Colon (tissue), 2 donors: ENCODE measurements at regions not wholly inside any gene's neighbourhood (a gene's known extent, or its start where the extent isn't known, plus 50 kb on each side); places are given as distances from the start of the nearest gene placed in this dataset.

ENCODE experiments used
- FAIRE-seq: peaks from 2 replicates; lab custom pipeline; 2012; peaks lifted over from hg19 to GRCh38; lab: Jason Lieb, UNC
- donor health status: control.
- donor health status: control.

DNA sequence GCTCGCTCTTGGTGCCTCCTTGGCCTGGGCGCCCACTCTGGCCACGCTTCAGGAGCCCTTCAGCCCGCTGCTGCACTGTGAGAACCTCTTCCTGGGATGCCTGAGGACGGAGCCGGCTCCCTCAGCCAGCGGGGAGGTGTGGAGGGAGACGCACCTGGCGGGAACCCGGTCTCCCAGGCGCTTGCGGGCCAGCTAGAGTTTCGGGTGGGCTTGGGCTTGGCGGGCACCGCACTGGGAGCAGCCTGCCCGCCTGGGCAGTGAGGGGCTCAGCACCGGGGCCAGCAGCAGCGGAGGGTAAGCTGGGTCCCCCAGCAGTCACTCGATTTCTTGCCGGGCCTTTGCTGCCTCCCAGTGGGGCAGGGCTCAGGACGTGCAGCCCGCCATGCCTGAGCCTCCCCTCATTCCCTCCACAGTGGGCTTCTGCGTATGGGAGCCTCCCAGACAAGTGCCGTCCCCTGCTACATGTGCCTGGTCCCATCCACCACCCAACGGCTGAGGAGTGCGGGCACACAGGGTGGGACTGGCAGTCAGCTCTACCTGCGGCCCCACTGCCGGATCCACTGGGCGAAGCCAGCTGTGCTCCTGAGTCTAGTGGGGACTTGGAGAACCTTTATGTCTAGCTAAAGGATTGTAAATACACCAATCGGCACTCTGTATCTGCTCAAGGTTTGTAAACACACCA lies 708.7 kb downstream of the VGLL3 start:
- no peak for FAIRE-seq

DNA sequence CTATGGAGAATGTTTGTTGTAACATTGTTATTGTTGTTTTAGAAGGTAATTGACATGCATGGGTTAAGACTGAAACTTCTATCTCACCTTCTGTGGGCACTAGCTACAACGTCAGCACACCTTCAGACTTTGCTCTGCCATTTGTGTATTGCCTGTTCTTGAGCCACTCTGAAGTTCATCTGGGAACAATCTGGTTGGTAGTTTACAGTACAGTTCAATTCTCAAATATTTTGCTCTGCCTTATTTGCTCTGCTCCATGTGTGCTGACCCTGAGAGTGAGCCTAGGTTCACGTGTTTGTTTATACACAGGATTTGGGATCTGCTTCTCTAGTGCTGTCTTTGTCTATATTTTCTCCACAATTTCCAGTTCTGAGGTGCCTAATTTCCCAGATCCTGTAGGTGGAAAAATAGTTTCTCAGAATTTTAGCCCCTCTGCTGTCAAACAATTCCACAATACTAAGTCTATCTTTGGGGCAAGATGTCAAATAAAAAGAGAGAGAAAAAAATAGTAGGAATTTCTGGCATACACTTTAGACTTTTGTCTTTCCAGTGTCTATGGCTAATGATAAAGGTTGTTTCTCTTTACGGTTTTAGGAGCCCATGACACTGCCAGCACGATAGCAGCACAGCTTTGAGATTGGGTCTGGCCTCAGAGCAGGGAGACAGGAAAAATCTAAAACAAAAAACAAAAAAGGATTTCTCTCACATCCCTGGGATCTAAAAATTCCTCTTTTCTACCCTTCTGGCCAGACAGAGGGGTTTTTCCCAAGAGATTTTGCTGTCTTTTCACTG lies 721.4 kb downstream of the VGLL3 start:
- FAIRE-seq: no peak

DNA sequence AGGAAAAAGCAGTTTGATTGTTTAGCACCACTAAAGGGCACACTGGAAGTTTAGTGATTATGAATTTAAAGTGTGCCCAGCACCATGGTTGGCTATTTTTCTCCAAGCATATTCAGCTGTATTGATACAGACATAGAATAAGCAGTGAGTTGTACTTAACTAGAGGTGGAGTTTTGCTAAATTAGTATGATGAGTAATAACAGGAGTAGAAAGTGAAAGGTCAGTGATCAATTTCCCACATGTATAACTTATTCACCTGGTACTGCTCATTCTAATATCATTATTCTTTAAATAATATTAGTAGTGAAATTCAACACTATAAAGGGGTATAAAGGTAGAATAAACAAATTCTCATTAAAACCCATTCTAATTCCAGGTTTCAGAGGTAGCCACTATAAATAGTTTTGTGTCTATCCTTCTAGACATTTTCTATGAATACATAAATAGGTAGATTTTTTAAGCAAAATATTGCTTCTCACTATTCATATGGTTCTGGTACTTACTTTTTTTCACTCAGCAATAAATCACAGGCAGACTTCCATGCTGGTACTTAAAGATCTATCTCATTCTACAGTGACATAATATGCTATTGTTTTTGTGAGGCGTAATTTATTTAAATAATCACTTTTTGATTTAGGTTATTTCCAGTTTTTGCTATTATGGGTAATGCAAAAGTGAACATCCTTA lies 732.9 kb downstream of the VGLL3 start:
- FAIRE-seq: no peak

DNA sequence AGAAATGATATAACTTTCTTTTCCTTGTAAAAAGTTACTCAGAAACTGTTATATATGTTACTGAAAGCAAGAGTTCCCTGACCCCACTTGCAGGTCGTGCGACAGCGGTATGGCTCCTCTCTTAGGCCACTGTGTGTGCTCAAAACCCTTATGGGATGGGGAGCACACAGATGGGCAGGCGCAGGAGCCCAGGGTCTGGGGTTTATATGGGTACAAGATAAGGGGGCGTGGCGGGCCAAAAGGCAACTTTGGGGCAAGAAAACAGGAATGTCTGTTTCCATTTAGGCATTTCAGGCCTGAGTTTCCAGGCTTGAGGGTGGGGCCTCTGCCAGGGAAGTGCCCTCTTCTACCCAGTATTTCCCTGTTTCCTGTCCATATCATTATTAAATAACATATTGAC lies 736.5 kb downstream of the VGLL3 start:
- no peak for FAIRE-seq

DNA sequence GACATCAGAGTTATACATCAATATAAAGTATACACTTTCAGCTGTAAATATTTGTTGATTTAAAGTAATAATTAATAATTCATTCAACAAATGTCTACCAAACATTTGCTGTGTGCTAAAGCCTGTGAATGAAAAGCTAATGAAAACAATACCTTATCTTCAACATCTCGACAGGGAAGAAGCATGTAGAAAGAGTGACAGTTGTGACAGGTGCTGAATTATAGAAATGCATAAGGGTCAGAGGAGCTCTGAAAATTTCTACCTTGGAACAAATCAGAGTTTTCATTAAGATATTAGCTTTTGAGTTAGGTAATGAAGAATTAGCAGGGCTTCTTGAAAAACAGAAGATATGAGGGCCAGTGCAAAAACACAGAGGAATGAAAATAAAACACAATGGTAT lies 739.2 kb downstream of the VGLL3 start:
- FAIRE-seq: no peak

DNA sequence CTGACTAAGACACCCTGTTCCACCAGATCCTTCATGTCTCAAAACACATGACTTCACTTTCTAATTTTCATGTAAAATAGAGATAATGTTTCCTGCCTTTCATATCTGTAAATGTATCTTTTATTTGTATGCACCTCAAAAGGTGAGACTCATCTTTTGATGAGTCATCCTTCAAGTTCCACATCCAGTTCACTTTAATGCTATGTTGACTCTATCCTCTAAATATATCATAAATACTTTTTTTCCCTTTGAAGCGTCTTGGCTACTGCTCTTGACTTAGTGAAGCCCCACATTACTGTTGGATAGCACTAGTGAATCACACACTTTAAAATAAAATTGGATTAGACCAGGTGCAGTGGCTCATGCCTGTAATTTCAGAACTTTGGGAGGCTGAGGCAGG lies 741.1 kb downstream of the VGLL3 start:
- FAIRE-seq: no peak

DNA sequence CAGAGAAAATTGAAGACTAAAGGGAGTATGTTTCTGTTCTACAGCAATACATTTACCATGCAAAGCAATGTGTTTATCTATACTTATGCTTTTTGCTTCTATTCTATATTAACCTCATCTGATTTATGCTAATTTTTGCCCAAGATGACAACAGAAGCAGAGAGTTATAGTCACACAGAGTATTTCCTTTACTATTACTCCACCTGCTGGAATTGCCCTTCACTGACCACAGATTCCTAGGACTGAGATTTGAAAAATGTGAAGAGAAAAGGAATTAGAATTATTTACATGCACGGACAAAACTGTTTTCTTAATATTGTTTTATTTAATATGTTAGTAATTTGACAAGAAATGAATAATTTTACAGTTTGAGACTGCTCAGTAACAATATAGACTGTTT lies 745.6 kb downstream of the VGLL3 start:
- no peak for FAIRE-seq

DNA sequence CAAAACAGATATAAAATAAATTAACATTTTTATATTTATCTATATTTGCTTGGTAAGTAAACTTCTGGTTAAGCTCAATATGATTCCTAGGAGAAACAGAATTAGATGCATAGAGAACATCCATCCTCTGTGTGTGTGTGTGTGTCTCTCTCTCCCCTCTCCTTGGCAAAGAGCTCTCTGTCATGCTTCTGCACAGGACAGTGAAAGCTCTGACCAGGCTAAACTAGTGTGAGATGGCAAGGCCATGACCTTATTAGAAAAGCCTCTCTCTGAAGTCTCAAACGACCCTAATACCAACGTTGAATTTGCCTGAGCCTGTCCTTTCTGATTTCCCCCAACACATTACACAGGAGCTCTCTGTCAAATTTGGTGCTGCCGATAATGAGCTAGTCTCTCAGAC lies 746.0 kb downstream of the VGLL3 start:
- no peak for FAIRE-seq

DNA sequence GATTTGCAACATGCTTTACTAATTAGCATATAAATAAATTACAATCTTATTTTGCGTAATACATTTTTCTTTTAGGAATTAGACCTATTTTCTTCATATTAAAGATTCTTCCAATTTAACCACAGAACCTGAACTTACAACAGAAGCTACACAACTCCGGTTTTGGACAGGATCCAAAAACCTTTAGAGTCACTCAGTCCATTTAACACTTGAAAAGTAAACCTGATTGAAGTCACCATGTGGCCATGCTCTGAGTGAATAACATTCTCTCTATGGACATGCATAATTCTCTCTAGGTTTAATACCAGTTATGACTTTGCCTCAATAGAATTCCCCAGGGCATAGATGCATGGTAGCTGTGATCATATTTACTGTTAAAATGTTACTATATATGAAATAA lies 751.0 kb downstream of the VGLL3 start:
- FAIRE-seq: no peak

DNA sequence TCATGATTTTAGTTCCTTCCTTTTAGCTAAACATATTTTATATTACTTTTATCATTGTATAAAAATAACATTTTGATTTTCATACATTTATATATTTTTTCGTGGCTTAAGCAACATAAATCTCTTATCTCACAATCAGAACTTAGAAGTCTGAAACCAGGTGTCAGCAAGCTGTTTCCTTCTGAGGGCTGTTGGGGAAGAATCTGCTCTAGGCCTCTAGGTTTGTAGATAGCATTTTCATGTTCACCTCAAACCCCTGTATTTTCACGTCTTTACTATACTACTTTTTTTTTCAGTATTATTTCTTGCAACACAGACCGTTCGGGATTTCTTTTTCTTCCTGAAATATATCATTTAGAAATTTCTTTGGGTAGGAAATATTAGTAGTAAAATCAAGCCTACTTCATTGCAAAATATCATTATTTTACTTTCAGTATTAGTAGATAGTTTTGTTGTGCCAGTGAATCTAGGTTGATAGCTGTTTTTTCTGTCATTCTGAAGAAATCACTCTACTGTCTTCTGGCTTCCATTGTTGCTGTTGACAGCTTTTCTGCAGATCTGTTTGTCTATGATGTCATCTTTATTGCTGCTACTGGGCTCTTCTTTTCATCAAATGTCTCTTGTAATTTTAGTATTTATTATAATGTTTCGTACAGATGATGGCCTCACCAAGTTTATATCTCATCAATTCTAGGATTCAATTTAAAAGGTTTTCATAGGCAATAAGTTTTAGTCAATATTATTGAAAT lies 756.3 kb downstream of the VGLL3 start:
- no peak for FAIRE-seq

DNA sequence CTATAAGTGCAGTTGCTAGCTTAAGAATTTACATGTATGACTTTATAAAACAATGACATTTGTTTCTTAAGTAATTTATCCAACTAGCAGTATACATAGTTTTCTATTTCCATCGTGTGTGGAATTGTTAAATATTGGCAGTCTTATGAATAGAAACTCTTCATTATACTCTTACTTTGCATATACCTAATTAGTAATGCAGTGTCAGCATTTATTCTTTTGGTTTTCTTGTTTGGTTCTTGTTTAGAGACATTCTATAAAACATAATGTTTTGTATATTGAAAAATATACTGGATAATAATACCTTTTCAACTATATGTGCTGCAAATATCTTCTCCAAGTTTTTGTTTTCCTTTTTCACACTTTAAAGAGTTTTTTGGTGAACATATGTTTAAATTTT lies 760.2 kb downstream of the VGLL3 start:
- FAIRE-seq: no peak

DNA sequence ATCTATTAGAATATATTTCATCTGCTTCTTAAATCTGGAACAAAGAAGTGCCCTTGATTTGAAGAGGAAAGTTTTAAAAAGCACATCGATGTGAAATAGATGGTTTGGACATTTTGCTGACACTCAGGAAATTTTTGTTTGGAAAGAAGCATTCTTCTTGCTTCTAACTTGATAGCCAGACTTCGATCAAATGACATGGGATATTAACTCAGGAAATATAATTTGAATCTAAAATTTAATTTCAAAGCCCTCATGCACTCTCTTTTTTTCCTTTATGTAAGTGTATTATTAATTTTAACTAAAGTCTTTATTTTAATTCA lies 761.2 kb downstream of the VGLL3 start:
- no peak for FAIRE-seq

DNA sequence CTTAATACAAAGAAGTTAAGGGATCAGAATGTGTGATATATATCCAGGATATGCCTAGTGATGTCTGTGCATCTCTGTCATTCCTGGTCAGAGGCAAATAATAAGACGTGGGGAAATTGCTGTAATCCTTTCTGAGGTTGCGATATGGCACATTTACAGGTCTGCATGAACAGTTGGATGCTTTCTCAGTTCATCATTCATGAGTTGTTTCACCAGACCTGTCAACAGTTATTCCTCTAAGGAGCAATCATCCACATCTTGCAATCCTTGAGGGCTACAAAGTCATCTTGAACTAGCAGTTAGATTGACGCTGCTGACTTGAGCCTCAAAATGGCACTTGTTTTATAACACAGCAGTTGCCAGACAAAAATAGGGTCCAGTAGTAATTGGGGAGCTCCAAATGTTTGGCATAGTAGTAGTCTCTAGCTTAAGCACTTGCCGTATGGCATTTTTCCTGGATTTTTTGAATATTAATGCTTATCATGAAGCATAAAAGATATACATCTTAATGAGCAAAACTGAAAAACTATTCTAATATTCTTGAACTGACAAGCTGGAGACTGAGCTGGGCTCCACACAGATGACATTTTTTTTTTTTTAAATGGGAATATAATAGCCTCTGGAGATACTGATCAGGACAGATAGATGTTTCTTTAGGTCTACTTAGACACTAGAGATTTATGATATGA lies 761.7 kb downstream of the VGLL3 start:
- no peak for FAIRE-seq

DNA sequence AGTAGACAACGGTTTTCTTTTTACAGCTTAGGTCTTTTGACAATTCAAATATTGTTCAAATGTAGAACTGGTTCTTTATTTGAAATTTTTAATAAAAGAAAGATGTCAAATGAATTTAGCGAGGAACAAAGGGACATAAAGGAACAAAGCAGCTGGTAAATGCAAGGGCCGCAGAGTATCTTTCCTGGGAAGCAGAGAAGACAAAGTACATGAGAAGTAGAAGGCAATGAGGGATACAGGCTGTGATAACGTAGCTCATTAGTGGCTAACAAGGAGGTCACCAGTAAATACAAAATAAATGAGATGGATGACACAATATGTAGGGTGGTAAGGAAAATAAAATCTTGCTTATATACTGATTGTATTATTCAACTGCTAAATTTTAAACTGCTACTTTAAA lies 762.8 kb downstream of the VGLL3 start:
- FAIRE-seq: no peak

DNA sequence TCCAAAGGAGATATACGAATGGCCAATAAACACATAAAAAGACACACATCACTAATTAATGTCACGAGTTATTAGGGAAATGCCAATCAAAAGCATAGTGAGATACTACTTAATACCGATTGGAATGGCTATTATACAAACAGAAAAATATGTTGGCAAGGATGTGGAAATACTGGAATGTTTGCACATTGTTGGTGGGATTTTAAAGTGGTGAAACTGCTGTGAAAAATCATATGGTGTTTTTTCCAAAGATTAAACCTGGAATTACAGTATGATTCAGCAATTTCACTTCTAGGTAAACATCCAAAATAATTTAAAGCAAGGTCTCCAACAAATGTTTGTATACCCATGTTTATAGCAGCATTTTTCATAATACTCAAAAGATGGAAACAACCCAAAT lies 765.5 kb downstream of the VGLL3 start:
- no peak for FAIRE-seq

DNA sequence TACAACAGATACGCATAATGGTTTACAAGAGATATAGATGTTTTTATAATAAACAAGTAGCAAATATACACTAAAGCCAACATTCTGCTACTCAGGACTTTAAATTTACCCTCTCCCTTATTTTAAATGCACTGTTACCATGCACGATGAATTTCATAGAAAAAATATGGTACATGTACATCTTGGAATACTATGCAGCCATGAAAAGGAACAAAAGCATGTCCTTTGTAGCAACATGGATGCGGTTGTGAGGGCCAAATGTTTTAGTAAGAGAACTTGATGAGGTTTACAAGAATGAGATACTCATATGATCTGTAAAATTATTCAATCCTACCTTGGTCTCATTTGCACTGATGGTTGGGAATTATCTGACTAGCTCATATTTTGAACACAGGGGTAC lies 769.3 kb downstream of the VGLL3 start:
- no peak for FAIRE-seq

DNA sequence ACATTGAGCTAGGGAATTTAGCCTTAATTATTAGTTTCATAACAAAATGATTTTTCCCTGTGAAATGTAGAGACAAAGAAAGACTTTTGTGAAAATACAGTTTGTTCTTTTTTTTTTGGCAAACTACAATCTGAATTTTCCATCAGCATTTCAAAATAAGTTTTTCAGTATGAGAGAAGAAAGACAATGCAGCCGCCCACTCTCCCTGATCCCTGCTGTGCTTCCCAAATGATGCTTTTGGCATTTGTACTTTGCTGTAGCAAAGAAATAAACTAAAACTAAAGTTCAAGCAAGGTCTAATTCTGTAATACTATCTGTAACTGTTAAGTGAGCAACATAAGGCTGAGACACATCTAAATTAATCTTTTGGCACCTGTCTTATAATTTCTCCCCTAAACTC lies 782.2 kb downstream of the VGLL3 start:
- FAIRE-seq: no peak

DNA sequence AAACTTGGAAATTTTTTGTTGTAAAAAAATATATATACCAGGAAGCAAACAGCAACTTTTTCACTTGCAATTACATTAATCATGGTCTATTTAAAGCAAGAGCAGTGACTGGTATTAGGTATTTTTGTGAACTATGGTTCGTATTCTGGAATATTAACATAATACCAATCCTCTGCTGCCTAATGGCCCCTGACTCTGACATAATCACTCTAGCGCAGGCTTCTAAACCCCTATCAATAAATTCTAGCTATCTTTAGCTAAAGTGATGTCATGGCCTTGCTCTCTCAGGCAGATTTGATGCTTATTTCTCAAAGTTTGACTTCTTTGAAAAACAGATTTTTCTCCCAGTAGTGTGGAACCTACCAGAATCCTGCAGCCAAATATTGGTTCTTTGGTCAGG lies 808.3 kb downstream of the VGLL3 start:
- no peak for FAIRE-seq

DNA sequence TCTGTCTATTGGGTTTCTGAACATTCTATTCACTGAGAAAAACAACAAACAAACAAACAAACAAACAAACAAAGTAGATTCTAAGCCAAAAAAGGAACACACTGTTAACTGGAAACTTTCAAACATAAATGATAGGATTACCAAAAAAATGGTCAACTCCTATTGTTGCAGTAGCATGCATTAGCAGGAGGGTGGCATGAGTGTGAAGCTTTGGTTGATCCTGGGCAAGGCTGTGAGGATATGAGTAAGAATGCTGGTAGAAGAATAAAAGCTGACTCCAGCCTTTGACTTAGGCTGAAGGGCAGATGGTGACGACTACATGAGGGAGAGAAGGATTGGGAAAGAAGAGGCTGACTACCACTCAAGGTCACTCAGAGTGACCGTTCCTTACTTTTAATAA lies 810.3 kb downstream of the VGLL3 start:
- FAIRE-seq: no peak

DNA sequence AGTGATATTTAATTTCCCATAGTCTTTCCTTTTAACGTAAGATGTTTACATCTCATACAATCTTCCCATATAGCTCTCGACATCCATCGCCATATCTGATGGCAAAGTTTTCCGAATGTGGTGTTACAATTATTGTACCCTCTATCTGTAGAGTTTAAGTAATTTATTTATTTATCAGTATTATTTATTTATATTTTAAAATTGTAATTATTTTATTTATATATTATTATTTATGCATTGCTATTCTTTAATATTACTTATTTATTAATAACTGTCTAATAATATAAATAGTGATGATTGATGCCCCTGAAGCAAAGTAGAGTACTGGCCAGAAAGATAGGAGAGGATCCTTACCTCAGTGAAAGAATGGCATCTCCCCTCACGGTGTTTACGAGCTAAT lies 812.9 kb downstream of the VGLL3 start:
- FAIRE-seq: no peak

DNA sequence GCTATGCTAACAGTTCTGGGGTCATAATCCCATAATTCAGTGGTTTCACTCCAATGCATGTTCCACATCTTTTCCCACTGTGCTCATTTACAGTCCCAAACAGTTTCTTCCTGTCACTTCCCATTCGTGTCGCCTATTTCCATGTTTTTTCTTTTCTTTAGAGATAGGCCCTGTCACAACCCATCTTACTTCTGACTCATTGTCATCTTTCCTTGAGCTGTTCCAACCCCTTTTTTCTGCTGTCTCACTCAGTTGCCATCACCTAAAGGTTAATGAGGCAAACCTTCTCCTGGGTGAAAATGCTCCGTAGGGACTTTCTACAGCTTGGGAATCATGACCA lies 814.5 kb downstream of the VGLL3 start:
- FAIRE-seq: no peak
